ENCODE measurements at regions not wholly inside any gene's neighbourhood (a gene's known extent, or its start where the extent isn't known, plus 50 kb on each side); places are given as distances from the start of the nearest gene placed in this dataset.

DNA sequence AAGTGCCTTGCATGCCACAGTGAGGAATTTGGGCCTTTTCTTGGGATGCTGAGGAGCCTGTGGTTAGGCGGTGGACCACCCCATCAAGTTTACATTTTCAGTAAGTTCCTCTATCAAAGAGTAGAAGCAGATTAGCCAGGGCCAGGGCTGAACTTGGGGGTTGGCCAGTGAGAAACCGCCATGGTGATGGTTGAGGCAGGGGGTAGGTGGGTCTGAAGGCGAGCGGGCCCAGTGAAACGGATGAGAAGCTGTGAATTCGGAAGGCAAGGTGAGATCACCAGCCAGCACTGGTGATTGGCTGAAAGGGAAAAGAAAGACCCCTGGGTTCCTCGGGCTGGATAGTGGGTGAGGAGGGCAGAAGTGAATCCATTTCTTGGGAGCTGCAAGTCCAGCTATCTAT is 311.4 kb downstream of the CBLN1 start:
- Histone ChIP-seq H3K27me3 (no peaks in the 10 kb centered on the region), H3K4me3 (no peak overlapping the region), H3K36me3 (no peaks in the 10 kb centered on the region), H3K9me3 (no peaks in the 10 kb centered on the region), H3K27ac (no peak overlapping the region), H3K4me1 (no peaks in the 10 kb centered on the region)
- TF ChIP-seq, protein P1, sequence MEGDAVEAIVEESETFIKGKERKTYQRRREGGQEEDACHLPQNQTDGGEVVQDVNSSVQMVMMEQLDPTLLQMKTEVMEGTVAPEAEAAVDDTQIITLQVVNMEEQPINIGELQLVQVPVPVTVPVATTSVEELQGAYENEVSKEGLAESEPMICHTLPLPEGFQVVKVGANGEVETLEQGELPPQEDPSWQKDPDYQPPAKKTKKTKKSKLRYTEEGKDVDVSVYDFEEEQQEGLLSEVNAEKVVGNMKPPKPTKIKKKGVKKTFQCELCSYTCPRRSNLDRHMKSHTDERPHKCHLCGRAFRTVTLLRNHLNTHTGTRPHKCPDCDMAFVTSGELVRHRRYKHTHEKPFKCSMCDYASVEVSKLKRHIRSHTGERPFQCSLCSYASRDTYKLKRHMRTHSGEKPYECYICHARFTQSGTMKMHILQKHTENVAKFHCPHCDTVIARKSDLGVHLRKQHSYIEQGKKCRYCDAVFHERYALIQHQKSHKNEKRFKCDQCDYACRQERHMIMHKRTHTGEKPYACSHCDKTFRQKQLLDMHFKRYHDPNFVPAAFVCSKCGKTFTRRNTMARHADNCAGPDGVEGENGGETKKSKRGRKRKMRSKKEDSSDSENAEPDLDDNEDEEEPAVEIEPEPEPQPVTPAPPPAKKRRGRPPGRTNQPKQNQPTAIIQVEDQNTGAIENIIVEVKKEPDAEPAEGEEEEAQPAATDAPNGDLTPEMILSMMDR (IDR thresholded peaks at IDR 0.05), result no peak
- DNase-seq (ENCODE audit: low spot score), result no peak

DNA sequence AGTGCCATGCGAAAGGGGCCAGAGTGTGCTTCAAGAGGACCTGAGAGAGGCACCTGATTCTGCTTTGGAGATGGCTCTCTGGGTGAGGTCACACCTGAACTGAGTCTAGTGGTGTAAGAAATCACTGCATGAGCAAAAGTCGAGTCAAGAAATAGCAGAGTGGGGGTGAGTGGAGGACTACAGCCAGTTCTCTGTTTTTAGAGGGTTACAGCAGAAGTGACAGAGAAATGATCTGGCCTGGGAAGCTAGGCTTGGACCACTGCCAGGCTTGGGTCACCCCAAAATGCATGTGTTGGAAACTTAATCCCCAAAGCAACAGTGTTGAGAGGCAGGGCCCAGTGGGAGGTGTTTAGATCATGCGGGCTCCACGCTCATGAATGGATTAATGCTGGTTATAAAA is 312.0 kb downstream of the CBLN1 start:
- Histone ChIP-seq H3K27ac (no peak overlapping the region), H3K36me3 (no peaks in the 10 kb centered on the region), H3K9me3 (no peaks in the 10 kb centered on the region), H3K4me1 (no peaks in the 10 kb centered on the region), H3K27me3 (no peaks in the 10 kb centered on the region), H3K4me3 (no peak overlapping the region)
- no peak for DNase-seq (ENCODE audit: low spot score)
- TF ChIP-seq, protein P1 (IDR thresholded peaks at IDR 0.05), result no peak

DNA sequence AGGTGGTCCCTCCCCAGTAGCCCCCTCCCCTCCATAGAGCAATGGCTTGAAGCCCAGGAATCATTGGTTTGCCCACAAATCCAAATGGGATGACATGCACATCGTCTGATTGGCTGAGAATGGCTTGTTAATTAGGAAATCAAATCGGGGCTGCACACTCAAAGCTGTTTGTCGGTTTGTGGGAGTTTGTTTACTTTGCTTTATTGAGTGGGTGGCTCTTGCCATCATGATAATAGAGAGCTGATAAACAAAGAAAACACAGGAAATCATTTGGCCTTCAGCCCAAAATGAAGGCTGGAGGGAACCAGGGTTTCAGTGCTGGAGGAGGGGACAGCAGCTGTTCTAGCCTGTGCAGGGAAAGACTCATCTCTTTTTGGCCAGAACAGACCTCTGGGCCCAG is 316.3 kb downstream of the CBLN1 start:
- no peak for DNase-seq (ENCODE audit: low spot score)
- TF ChIP-seq, protein P1 (IDR thresholded peaks at IDR 0.05), result no peak
- no peaks in the 10 kb centered on the region for H3K27me3 ChIP-seq
- H3K36me3 ChIP-seq, result no peaks in the 10 kb centered on the region
- no peaks in the 10 kb centered on the region for H3K9me3 ChIP-seq
- H3K4me1 ChIP-seq, result no peaks in the 10 kb centered on the region
- no peak overlapping the region for H3K4me3 ChIP-seq
- H3K27ac ChIP-seq, result no peak overlapping the region

DNA sequence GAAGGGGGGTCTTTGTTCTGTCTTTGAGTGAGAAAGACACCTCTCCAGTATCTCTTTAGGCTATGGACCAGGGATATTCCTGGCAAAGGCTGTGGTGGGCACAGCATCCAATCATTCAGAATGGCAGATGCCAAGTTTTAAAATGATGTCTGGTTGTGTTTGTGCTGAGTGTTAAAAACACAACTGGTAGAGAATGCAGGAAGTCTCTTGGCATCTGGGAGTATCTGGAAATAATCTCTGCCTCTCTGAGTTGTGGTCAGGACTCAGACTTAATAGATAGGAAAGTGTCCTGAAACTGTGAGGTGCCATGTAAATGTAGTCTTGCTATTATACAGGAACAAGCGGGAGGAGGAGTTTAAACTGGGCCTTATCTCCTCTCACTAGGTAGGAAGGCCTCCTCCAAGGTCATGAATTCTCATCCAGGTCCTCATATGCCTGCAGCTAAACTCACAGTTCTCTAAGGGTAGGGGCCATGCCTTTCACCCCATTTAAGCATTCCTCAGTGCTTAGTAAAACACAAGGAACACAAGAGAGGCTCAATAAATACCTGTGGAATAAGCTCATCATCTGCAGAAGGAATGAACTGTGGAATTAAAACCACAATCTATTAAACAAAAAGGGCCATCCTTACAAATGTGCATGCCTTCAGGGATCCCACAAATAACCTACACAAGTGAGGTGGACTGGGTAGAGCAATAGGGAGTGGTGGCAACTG is 317.6 kb downstream of the CBLN1 start:
- no peak overlapping the region for H3K27ac ChIP-seq
- TF ChIP-seq, protein P1 (IDR thresholded peaks at IDR 0.05), result no peak
- no peaks in the 10 kb centered on the region for H3K4me1 ChIP-seq
- no peak overlapping the region for H3K4me3 ChIP-seq
- H3K9me3 ChIP-seq, result no peaks in the 10 kb centered on the region
- H3K36me3 ChIP-seq, result no peaks in the 10 kb centered on the region
- H3K27me3 ChIP-seq, result no peaks in the 10 kb centered on the region
- no peak for DNase-seq (ENCODE audit: low spot score)

DNA sequence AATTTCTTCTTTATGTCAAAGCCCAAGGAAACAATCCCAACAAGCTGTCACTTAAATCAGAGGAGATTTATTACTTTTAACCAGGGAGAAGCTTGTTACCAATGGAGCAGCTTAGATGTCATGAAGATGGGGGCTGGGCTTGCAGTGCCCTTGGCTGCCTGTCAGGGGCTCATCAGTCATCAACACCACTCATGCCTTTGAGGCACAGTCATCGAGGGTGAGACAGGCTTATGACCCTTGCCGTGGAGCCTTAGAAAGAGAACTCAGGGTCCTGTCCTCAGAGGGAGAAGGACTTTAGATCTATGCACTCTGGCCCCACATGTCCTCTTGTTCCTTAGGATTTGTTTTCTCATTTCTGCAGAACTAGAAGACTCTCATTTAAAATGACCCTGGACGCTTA is 318.3 kb downstream of the CBLN1 start:
- H3K4me3 ChIP-seq, result no peak overlapping the region
- no peaks in the 10 kb centered on the region for H3K9me3 ChIP-seq
- no peak overlapping the region for H3K27ac ChIP-seq
- no peaks in the 10 kb centered on the region for H3K27me3 ChIP-seq
- no peaks in the 10 kb centered on the region for H3K4me1 ChIP-seq
- no peaks in the 10 kb centered on the region for H3K36me3 ChIP-seq
- TF ChIP-seq, protein P1 (IDR thresholded peaks at IDR 0.05), result no peak
- DNase-seq (ENCODE audit: low spot score), result no peak

DNA sequence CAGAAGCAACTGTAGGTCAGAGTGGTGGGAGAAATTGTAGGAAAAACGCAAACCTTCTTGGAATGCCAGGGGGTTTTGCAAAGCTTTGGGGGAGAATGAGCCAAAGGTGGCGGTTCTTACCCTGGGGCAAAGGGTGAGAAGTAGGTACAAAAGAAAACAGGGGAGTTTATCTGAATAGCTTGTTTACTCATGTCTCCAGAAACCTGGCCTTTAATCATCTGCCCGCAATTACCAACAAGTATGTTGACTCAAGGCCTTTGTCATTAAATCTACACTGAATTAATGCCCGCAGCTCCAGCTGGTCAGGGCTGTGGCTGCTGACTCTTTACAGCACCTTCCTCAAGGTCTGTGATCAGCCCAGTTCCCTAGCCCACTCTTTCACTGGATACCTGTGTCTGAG is 320.1 kb downstream of the CBLN1 start:
- Histone ChIP-seq H3K36me3 (no peaks in the 10 kb centered on the region), H3K4me3 (no peak overlapping the region), H3K27ac (no peak overlapping the region), H3K9me3 (no peaks in the 10 kb centered on the region), H3K27me3 (no peaks in the 10 kb centered on the region), H3K4me1 (no peaks in the 10 kb centered on the region)
- DNase-seq (ENCODE audit: low spot score), result no peak
- TF ChIP-seq, protein P1 (IDR thresholded peaks at IDR 0.05), result no peak

Measured in right atrium auricular region (tissue), 2 donors.